Neuronal stem cell (in vitro differentiated cells): ENCODE measurements at regions not wholly inside any gene's neighbourhood (a gene's known extent, or its start where the extent isn't known, plus 50 kb on each side); places are given as distances from the start of the nearest gene placed in this dataset.

Source experiments
- DNase-seq: peaks from one replicate; pipeline ENCODE4 v3.0.0-alpha.2; 2013; ENCODE audit warnings: low spot score
- H2AFZ ChIP-seq: one replicate; pipeline ENCODE4 v1.6.1; 2013; ENCODE audit warnings: mild to moderate bottlenecking, low read length, inconsistent platforms
- H2AK5ac ChIP-seq: 2 replicates; pipeline ENCODE4 v1.6.1; 2013; ENCODE audit warnings: low read depth, mild to moderate bottlenecking, inconsistent platforms, low read length, moderate library complexity, mixed read lengths
- H2BK120ac ChIP-seq: 2 replicates; pipeline ENCODE4 v1.6.1; 2013; ENCODE audit warnings: low read depth, mild to moderate bottlenecking, inconsistent platforms, low read length, moderate library complexity, mixed read lengths
- H2BK12ac ChIP-seq: one replicate; pipeline ENCODE4 v1.6.1; 2013; ENCODE audit warnings: low read length, inconsistent platforms
- H2BK15ac ChIP-seq: 2 replicates; pipeline ENCODE4 v1.6.1; 2013; ENCODE audit warnings: mild to moderate bottlenecking, low read length, inconsistent platforms, mixed read lengths
- H2BK5ac ChIP-seq: one replicate; pipeline ENCODE4 v1.6.1; 2013; ENCODE audit warnings: inconsistent platforms, mild to moderate bottlenecking, low read length, moderate library complexity
- H3K14ac ChIP-seq: one replicate; pipeline ENCODE4 v1.6.1; 2013; ENCODE audit warnings: low read length, inconsistent platforms
- H3K18ac ChIP-seq: 2 replicates; pipeline ENCODE4 v1.6.1; 2013; ENCODE audit warnings: low read length, inconsistent platforms
- H3K23ac ChIP-seq: 2 replicates; pipeline ENCODE4 v1.6.1; 2013; ENCODE audit warnings: low read depth, mild to moderate bottlenecking, mixed read lengths, low read length, inconsistent platforms; ENCODE audit not compliant: poor library complexity
- H3K27ac ChIP-seq: replicated peaks from 3 replicates; pipeline ENCODE4 v1.5.1; 2013; ENCODE audit warnings: low read length, inconsistent platforms
- H3K27me3 ChIP-seq, 3 experiments: 2 replicates each; pipeline ENCODE4 v1.6.1; 2013; ENCODE audit warnings: low read length in 3 of 3, mild to moderate bottlenecking in 2 of 3, inconsistent platforms in 1 of 3, low read depth in 1 of 3, mixed read lengths in 1 of 3, moderate library complexity in 1 of 3; ENCODE audit not compliant: control insufficient read depth in 3 of 3, insufficient read depth in 3 of 3
- H3K36me3 ChIP-seq, 2 donors: replicated peaks in 1 of 2; 2 replicates each; pipeline ENCODE4 v1.6.1; 2013; ENCODE audit warnings: low read length in 2 of 2; ENCODE audit not compliant: control insufficient read depth in 2 of 2, insufficient read depth in 2 of 2
- H3K4ac ChIP-seq: 2 replicates; pipeline ENCODE4 v1.6.1; 2013; ENCODE audit warnings: inconsistent platforms, mild to moderate bottlenecking, low read length, moderate library complexity
- H3K4me1 ChIP-seq, 2 donors: 1 replicate in 1 of 2; 2 replicates in 1 of 2; pipeline ENCODE4 v1.6.1; 2013; ENCODE audit warnings: low read length in 2 of 2, low read depth in 1 of 2; ENCODE audit not compliant: control insufficient read depth in 2 of 2, insufficient read depth in 1 of 2
- H3K4me2 ChIP-seq: one replicate; pipeline ENCODE4 v1.6.1; 2013; ENCODE audit warnings: mild to moderate bottlenecking, low read length, inconsistent platforms; ENCODE audit not compliant: insufficient read depth, poor library complexity, severe bottlenecking
- H3K4me3 ChIP-seq, 2 donors: 2 replicates each; pipeline ENCODE4 v1.5.1; 2013; ENCODE audit warnings: low read length in 2 of 2, mild to moderate bottlenecking in 2 of 2, inconsistent platforms in 1 of 2, moderate library complexity in 1 of 2
- H3K79me1 ChIP-seq: one replicate; pipeline ENCODE4 v1.6.1; 2013; ENCODE audit warnings: low read depth, mild to moderate bottlenecking, inconsistent platforms, low read length, moderate library complexity
- H3K9ac ChIP-seq: one replicate; pipeline ENCODE4 v1.6.1; 2013; ENCODE audit warnings: mild to moderate bottlenecking, low read depth, low read length, inconsistent platforms; ENCODE audit not compliant: poor library complexity
- H3K9me3 ChIP-seq, 2 donors: replicated peaks in 1 of 2; 2 replicates each; pipeline versions ENCODE3 to v1.6.1; 2013; ENCODE audit warnings: low read length in 2 of 2, mild to moderate bottlenecking in 2 of 2, inconsistent platforms in 1 of 2, low read depth in 1 of 2, mixed read lengths in 1 of 2, moderate library complexity in 1 of 2; ENCODE audit not compliant: control insufficient read depth in 2 of 2, insufficient read depth in 1 of 2
- H4K8ac ChIP-seq: one replicate; pipeline ENCODE4 v1.6.1; 2013; ENCODE audit warnings: low read depth, mild to moderate bottlenecking, inconsistent platforms, low read length, moderate library complexity
- H4K91ac ChIP-seq: one replicate; pipeline ENCODE4 v1.6.1; 2013; ENCODE audit warnings: low read length, low read depth, mild to moderate bottlenecking, inconsistent platforms; ENCODE audit not compliant: poor library complexity
- WGBS, 2 donors: extraction: QIAGEN DNeasy Blood & Tissue Kit; methylation state at CpG; one replicate each; pipeline ENCODE4 v1.1.7; 2013; ENCODE audit warnings: missing lambda C conversion rate in 2 of 2, mixed read lengths in 1 of 2; ENCODE audit not compliant: insufficient read length in 2 of 2, insufficient replicate concordance in 1 of 2; ENCODE audit errors: extremely low coverage in 2 of 2; 5-methylcytosine and 5-hydroxymethylcytosine counted together

- H3K4me2 ChIP-seq = no peak overlapping the region
- H3K79me1 ChIP-seq = no peaks in the 10 kb centered on the region
- DNase-seq = no peak
- H3K4me1 ChIP-seq = peaks cover 4 to 17% of the 10 kb centered on the region in 2 donors
- no peak overlapping the region for H2BK120ac ChIP-seq
- H3K4me3 ChIP-seq = no peak overlapping the region
- no peak overlapping the region for H3K14ac ChIP-seq
- peak overlapping the region; percentile 37 for H2AFZ ChIP-seq
- H2AK5ac ChIP-seq = no peak overlapping the region
- WGBS, 2 donors = no CpG with 5 or more reads among the region's 10 CpGs
- no peak overlapping the region for H2BK15ac ChIP-seq
- H3K4ac ChIP-seq = no peak overlapping the region
- no peak overlapping the region for H3K9ac ChIP-seq
- H3K27me3 ChIP-seq = no peaks in the 10 kb centered on the region
- no peak overlapping the region for H3K27ac ChIP-seq
- no peak overlapping the region for H3K23ac ChIP-seq
- no peak overlapping the region for H2BK5ac ChIP-seq
- H3K9me3 ChIP-seq = no peaks in the 10 kb centered on the region
- no peak overlapping the region for H3K18ac ChIP-seq
- no peak overlapping the region for H4K8ac ChIP-seq
- H4K91ac ChIP-seq = no peak overlapping the region
- H2BK12ac ChIP-seq = no peak overlapping the region
- no peaks in the 10 kb centered on the region for H3K36me3 ChIP-seq
These were observed 442.8 kb upstream of the NPVF start for GRCh38 chr7:25671111-25671510.

GRCh38 chr7:25672496-25672895 lies 444.2 kb upstream of the NPVF start:
- Histone ChIP-seq H3K27me3 (no peaks in the 10 kb centered on the region), H3K4me1 (peaks cover 4 to 24% of the 10 kb centered on the region in 2 donors), H3K4me2 (no peak overlapping the region), H2BK12ac (no peak overlapping the region), H3K18ac (peak overlapping the region; percentile 22), H2BK120ac (no peak overlapping the region), H3K9me3 (no peaks in the 10 kb centered on the region), H2AFZ (peak overlapping the region; percentile 4), H2BK15ac (no peak overlapping the region), H3K14ac (no peak overlapping the region), H3K27ac (no peak overlapping the region), H3K4me3 (no peak overlapping the region), H3K9ac (no peak overlapping the region), H3K79me1 (no peaks in the 10 kb centered on the region), H2AK5ac (no peak overlapping the region), H3K23ac (no peak overlapping the region), H4K91ac (no peak overlapping the region), H4K8ac (no peak overlapping the region), H2BK5ac (no peak overlapping the region), H3K4ac (no peak overlapping the region), H3K36me3 (no peaks in the 10 kb centered on the region)
- no peak for DNase-seq
- WGBS, 2 donors = no CpG with 5 or more reads among the region's 5 CpGs

GRCh38 chr7:25675789-25676474 lies 447.6 kb upstream of the NPVF start:
- no peak overlapping the region for H2BK15ac ChIP-seq
- no peak for DNase-seq
- no peak overlapping the region for H3K9ac ChIP-seq
- H3K23ac ChIP-seq = no peak overlapping the region
- no peak overlapping the region for H2BK5ac ChIP-seq
- H4K8ac ChIP-seq = no peak overlapping the region
- no peak overlapping the region for H3K27ac ChIP-seq
- H2BK12ac ChIP-seq = no peak overlapping the region
- no peak overlapping the region for H3K4me2 ChIP-seq
- no peaks in the 10 kb centered on the region for H3K79me1 ChIP-seq
- WGBS, 2 donors = no CpG with 5 or more reads among the region's 4 CpGs
- H2AK5ac ChIP-seq = no peak overlapping the region
- H2BK120ac ChIP-seq = no peak overlapping the region
- peak overlapping the region; percentile 77 for H2AFZ ChIP-seq
- H3K27me3 ChIP-seq = no peaks in the 10 kb centered on the region
- H3K14ac ChIP-seq = no peak overlapping the region
- H3K18ac ChIP-seq = no peak overlapping the region
- H3K4ac ChIP-seq = no peak overlapping the region
- peaks cover 3 to 16% of the 10 kb centered on the region in 2 donors for H3K4me1 ChIP-seq
- H3K36me3 ChIP-seq = no peaks in the 10 kb centered on the region
- H3K4me3 ChIP-seq = no peak overlapping the region
- no peaks in the 10 kb centered on the region for H3K9me3 ChIP-seq
- H4K91ac ChIP-seq = no peak overlapping the region

- no peaks in the 10 kb centered on the region for H3K27me3 ChIP-seq
- no peak overlapping the region for H4K8ac ChIP-seq
- no peak for DNase-seq
- no peak overlapping the region for H2BK120ac ChIP-seq
- no peak overlapping the region for H3K18ac ChIP-seq
- H3K14ac ChIP-seq = no peak overlapping the region
- no peaks in the 10 kb centered on the region for H3K79me1 ChIP-seq
- peaks cover 0 to 7% of the 10 kb centered on the region in 2 donors for H3K9me3 ChIP-seq
- H2BK15ac ChIP-seq = no peak overlapping the region
- H3K4me2 ChIP-seq = no peak overlapping the region
- H2AFZ ChIP-seq = no peak overlapping the region
- H3K9ac ChIP-seq = no peak overlapping the region
- no peak overlapping the region for H3K4ac ChIP-seq
- WGBS, 2 donors = no CpG with 5 or more reads among the region's 4 CpGs
- H3K4me1 ChIP-seq = peaks cover 2 to 12% of the 10 kb centered on the region in 2 donors
- H3K27ac ChIP-seq = no peak overlapping the region
- no peak overlapping the region for H3K23ac ChIP-seq
- no peaks in the 10 kb centered on the region for H3K36me3 ChIP-seq
- no peak overlapping the region for H2AK5ac ChIP-seq
- H2BK5ac ChIP-seq = no peak overlapping the region
- no peak overlapping the region for H2BK12ac ChIP-seq
- H3K4me3 ChIP-seq = no peak overlapping the region
- no peak overlapping the region for H4K91ac ChIP-seq
These were observed 449.3 kb upstream of the NPVF start for GRCh38 chr7:25677595-25677994.
